Activated T-helper 17 cell treated with anti-CD3 and anti-CD28 coated beads, Interleukin-2, amount 50 U/mL, for 72 hours (primary cell): ENCODE measurements at regions not wholly inside any gene's neighbourhood (a gene's known extent, or its start where the extent isn't known, plus 50 kb on each side); places are given as distances from the start of the nearest gene placed in this dataset.

ENCODE experiments used
- ATAC-seq: fragments of 150-1000 bp; cut with Tn5 transposase; replicated peaks from 2 replicates; pipeline ENCODE4 v1.10.0; 2021; ENCODE audit warnings: mild to moderate bottlenecking, moderate library complexity
- H3K27ac Mint-ChIP-seq: one replicate; pipeline ENCODE4 v1.8.0; 2022; ENCODE audit warnings: mixed read lengths
- H3K27me3 Mint-ChIP-seq: one replicate; pipeline ENCODE4 v1.8.0; 2022; ENCODE audit warnings: mixed read lengths
- H3K36me3 Mint-ChIP-seq: one replicate; pipeline ENCODE4 v1.8.0; 2022; ENCODE audit warnings: low read depth, mild to moderate bottlenecking, mixed read lengths
- H3K4me1 Mint-ChIP-seq: one replicate; pipeline ENCODE4 v1.8.0; 2022; ENCODE audit warnings: mixed read lengths
- H3K4me3 Mint-ChIP-seq: one replicate; pipeline ENCODE4 v1.8.0; 2022; ENCODE audit warnings: mild to moderate bottlenecking, mixed read lengths
- H3K9me3 Mint-ChIP-seq: one replicate; pipeline ENCODE4 v1.8.0; 2022; ENCODE audit warnings: mixed read lengths

DNA sequence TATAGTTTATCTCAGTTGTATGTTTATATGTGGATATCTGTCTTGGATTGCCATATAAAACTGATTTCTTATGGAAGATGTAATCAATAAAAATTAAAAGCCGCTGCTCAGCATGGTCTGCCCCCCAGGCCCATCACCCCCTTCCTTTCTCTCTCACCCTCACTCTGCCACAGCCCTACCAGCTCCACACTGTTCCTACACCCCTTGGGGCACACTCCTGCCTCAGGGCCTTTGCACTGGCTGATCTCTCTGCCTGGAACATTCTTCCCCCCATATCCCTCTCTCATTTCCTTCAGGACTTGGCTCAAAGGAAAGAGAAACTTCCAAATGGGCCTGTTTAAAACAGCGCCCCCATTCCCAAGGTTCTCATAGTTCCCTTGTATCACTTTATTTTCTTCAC, 63.1 kb downstream of the LRRC32 start:
- Mint-ChIP-seq H3K27ac (no peak overlapping the region), H3K4me3 (no peak overlapping the region), H3K27me3 (peaks cover 3% of the 10 kb centered on the region), H3K4me1 (no peaks in the 10 kb centered on the region), H3K9me3 (no peaks in the 10 kb centered on the region), H3K36me3 (no peaks in the 10 kb centered on the region)
- ATAC-seq: no peak

GRCh38 chr11:76605338-76606074, 65.0 kb downstream of the LRRC32 start:
- no peak overlapping the region for H3K4me3 Mint-ChIP-seq

DNA sequence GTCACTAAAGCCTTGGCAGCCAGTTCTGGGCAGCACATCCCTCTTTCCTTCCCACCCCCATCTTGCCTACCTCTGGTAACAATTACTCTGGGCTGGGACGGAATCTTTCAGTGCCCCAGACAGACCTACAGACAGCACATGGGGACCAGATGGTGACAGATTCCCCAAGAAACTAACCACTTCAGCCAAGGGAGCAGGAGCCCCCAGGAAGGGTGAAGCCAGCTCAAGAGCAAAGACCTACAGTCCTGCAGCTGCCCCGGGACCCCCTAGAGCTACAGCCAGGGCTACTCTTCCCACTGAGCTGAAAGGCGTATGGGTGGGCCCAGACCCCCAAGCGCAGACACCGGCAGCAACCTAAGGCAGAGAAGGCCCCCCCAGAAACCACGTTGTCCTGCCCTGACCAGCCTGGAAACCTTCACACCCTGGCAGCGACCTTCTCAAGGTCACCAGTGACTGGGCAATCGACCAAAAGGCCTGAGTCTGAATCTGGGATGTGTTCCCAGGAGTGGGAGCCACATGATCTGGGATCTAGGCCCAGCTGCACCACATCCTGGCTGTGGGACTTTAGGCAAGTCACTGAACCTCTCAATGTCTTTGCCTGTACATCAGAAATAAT, 65.8 kb downstream of the LRRC32 start:
- no peak for ATAC-seq
- Mint-ChIP-seq H3K4me1 (no peaks in the 10 kb centered on the region), H3K36me3 (no peaks in the 10 kb centered on the region), H3K4me3 (no peak overlapping the region), H3K27ac (no peak overlapping the region), H3K9me3 (no peaks in the 10 kb centered on the region), H3K27me3 (no peaks in the 10 kb centered on the region)

More at GRCh38 chr11:76605338-76606074, 65.0 kb downstream of the LRRC32 start:
- ATAC-seq: no peak
- Mint-ChIP-seq H3K4me1 (no peaks in the 10 kb centered on the region), H3K27me3 (no peaks in the 10 kb centered on the region), H3K36me3 (no peaks in the 10 kb centered on the region), H3K9me3 (no peaks in the 10 kb centered on the region), H3K27ac (no peak overlapping the region)

DNA sequence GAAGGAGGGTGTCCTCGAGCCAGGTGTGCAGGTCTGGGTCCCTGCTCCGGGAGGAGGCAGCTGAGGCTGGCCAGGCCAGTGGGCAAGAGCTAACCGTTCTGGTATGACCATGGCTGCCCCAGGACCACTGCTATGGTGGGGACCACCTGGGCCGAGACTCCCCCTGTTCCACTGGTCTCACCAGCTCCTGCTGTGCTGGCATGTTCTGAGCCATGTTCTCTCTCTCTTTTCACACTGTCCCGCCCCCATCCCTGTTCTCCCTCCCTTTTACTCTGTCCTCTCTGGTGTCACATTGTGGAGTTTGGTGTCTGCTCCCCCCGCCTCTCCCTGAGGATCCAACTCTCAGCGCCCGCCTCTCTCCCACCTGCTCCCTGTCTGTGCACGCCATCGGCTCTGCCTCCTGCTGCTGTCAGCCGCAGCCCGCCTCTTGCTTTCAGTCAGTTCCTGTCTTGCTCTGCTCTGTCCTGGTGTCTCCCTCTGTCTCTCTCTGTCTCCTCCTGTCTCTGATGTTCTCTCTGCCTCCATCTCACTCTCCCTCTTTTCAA, 66.4 kb downstream of the LRRC32 start:
- Mint-ChIP-seq H3K27me3 (no peaks in the 10 kb centered on the region), H3K9me3 (no peaks in the 10 kb centered on the region)

DNA sequence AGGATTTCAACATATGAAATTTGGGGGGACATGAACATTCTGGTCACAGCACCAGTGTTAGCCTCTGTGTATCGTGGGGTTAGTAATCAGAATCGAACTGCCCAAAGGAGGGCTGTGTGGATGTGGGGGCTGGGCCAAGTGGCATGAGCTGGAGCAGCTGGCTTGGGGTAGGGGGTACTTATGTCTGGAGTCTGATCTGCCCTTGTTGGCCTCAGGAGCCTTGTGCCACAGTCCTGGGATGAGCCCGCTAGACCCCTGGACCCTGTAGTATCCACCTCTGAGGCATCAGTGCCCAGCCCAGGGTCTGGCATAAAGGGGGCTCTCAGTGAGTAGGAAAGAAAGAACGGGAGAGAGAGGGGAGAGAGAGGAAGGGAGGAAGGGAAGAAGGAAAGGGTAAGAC, 67.3 kb downstream of the LRRC32 start:
- Mint-ChIP-seq H3K27me3 (no peaks in the 10 kb centered on the region), H3K36me3 (no peaks in the 10 kb centered on the region), H3K27ac (peak overlapping the region; percentile 6), H3K4me3 (no peak overlapping the region), H3K9me3 (no peaks in the 10 kb centered on the region), H3K4me1 (no peaks in the 10 kb centered on the region)
- ATAC-seq: no peak

More for the DNA sequence above, 66.4 kb downstream of the LRRC32 start:
- no peaks in the 10 kb centered on the region for H3K36me3 Mint-ChIP-seq
- H3K27ac Mint-ChIP-seq: no peak overlapping the region
- ATAC-seq: no peak
- no peaks in the 10 kb centered on the region for H3K4me1 Mint-ChIP-seq
- no peak overlapping the region for H3K4me3 Mint-ChIP-seq
